Fibroblast of lung (primary cell): ENCODE measurements at regions not wholly inside any gene's neighbourhood (a gene's known extent, or its start where the extent isn't known, plus 50 kb on each side); places are given as distances from the start of the nearest gene placed in this dataset.

Experiments used
- CTCF ChIP-seq, 2 donors: IDR thresholded peaks in 1 of 2; conservative IDR thresholded peaks in 1 of 2; 1 replicate in 1 of 2; 2 replicates in 1 of 2; pipeline ENCODE4 v1.5.1; 2011 to 2012; ENCODE audit warnings: low read length in 2 of 2, control low read depth in 1 of 2, inconsistent platforms in 1 of 2, low read depth in 1 of 2, mild to moderate bottlenecking in 1 of 2
- EZH2 ChIP-seq: IDR thresholded peaks from 2 replicates; pipeline ENCODE4 v1.5.1; 2012; ENCODE audit warnings: low read length, control low read depth, mild to moderate bottlenecking; ENCODE audit errors: missing control alignments

GRCh38 chr12:4206470-4206869 lies 67.1 kb upstream of the CCND2 start:
- TF ChIP-seq CTCF (conservative IDR thresholded peaks at IDR 0.05 in 1 of 2, IDR thresholded peaks at IDR 0.05 in 1 of 2; ENCODE audit: low read depth in 1 of 2, low read length in 2 of 2) (no peak), EZH2 (no peak)
